Smooth muscle cell (in vitro differentiated cells): ENCODE measurements at regions not wholly inside any gene's neighbourhood (a gene's known extent, or its start where the extent isn't known, plus 50 kb on each side); places are given as distances from the start of the nearest gene placed in this dataset.

Source experiments
- DNase-seq: peaks from one replicate; lab custom pipeline; 2025; ENCODE audit not compliant: unreplicated experiment; lab: John Stamatoyannopoulos, UW
- H2AFZ ChIP-seq: fragments of 200-600 bp; sonication (generic); 2 replicates; pipeline ENCODE4 v1.6.0; 2016; ENCODE audit warnings: antibody characterized with exemption, low read depth, mild to moderate bottlenecking
- H3F3A ChIP-seq: fragments of 200-600 bp; sonication (generic); 2 replicates; pipeline ENCODE4 v1.6.0; 2017; ENCODE audit warnings: antibody characterized with exemption, low read depth
- H3K27ac ChIP-seq: fragments of 200-600 bp; sonication (generic); 2 replicates; pipeline ENCODE4 v1.5.1; 2016; ENCODE audit warnings: low read depth, mild to moderate bottlenecking
- H3K27me3 ChIP-seq: fragments of 200-600 bp; sonication (generic); 2 replicates; pipeline ENCODE4 v1.6.1; 2016; ENCODE audit warnings: low read depth, mild to moderate bottlenecking
- H3K36me3 ChIP-seq: fragments of 200-600 bp; sonication (generic); 2 replicates; pipeline ENCODE4 v1.5.1; 2016; ENCODE audit warnings: low read depth
- H3K4me1 ChIP-seq: fragments of 200-600 bp; sonication (generic); 2 replicates; pipeline ENCODE4 v1.5.1; 2016; ENCODE audit warnings: low read depth
- H3K4me2 ChIP-seq: fragments of 200-600 bp; sonication (generic); 2 replicates; pipeline ENCODE4 v1.6.0; 2016; ENCODE audit warnings: mild to moderate bottlenecking
- H3K4me3 ChIP-seq: fragments of 200-600 bp; sonication (generic); 2 replicates; pipeline ENCODE4 v1.5.1; 2016; ENCODE audit warnings: mild to moderate bottlenecking
- H3K79me2 ChIP-seq: fragments of 200-600 bp; sonication (generic); 2 replicates; pipeline ENCODE4 v1.6.0; 2016; ENCODE audit warnings: low read depth, mild to moderate bottlenecking
- H3K9ac ChIP-seq: fragments of 200-600 bp; sonication (generic); 2 replicates; pipeline ENCODE4 v1.6.0; 2016; ENCODE audit warnings: low read depth
- H3K9me3 ChIP-seq: fragments of 200-600 bp; sonication (generic); replicated peaks from 2 replicates; pipeline ENCODE4 v1.5.1; 2016; ENCODE audit warnings: low read depth
- H4K20me1 ChIP-seq: fragments of 200-600 bp; sonication (generic); 2 replicates; pipeline ENCODE4 v1.6.0; 2016; ENCODE audit warnings: low read depth
- CTCF ChIP-seq: fragments of 200-600 bp; sonication (generic); IDR thresholded peaks from 2 replicates; pipeline ENCODE4 v1.5.1; 2017; ENCODE audit warnings: borderline replicate concordance, mild to moderate bottlenecking, antibody characterized with exemption; ENCODE audit not compliant: insufficient read depth, poor library complexity, severe bottlenecking
- WGBS: methylation state at CpG from one replicate; pipeline ENCODE4 v1.1.7; 2016; ENCODE audit warnings: low lambda C conversion rate; 5-methylcytosine and 5-hydroxymethylcytosine counted together

- Histone ChIP-seq H3K27ac (no peak overlapping the region), H3F3A (no peaks in the 10 kb centered on the region), H3K4me2 (no peak overlapping the region), H3K4me1 (peaks cover 4% of the 10 kb centered on the region), H3K9me3 (no peaks in the 10 kb centered on the region), H4K20me1 (no peaks in the 10 kb centered on the region), H3K36me3 (no peaks in the 10 kb centered on the region), H3K79me2 (no peaks in the 10 kb centered on the region), H3K4me3 (no peak overlapping the region), H3K9ac (no peak overlapping the region), H3K27me3 (no peaks in the 10 kb centered on the region), H2AFZ (no peak overlapping the region)
- WGBS: 89% methylated on average over 10 of the region's 10 CpGs
- DNase-seq: no peak
- TF ChIP-seq CTCF: no peak
These were observed 261.0 kb downstream of the TLE3 start for GRCh38 chr15:69836526-69837230.

GRCh38 chr15:69838338-69838737 lies 259.4 kb downstream of the TLE3 start:
- Histone ChIP-seq H4K20me1 (no peaks in the 10 kb centered on the region), H3K27ac (no peak overlapping the region), H3K9me3 (no peaks in the 10 kb centered on the region), H3K36me3 (no peaks in the 10 kb centered on the region), H3K4me2 (no peak overlapping the region), H3F3A (no peaks in the 10 kb centered on the region), H3K4me3 (no peak overlapping the region), H3K79me2 (no peaks in the 10 kb centered on the region), H3K9ac (no peak overlapping the region), H3K4me1 (peaks cover 4% of the 10 kb centered on the region), H2AFZ (no peak overlapping the region), H3K27me3 (no peaks in the 10 kb centered on the region)
- no peak for DNase-seq
- 78% methylated on average over 1 of the region's 1 CpG for WGBS
- no peak for TF ChIP-seq CTCF

- no peak overlapping the region for H3K4me2 ChIP-seq
- H3K4me1 ChIP-seq: peaks cover 4% of the 10 kb centered on the region
- no peaks in the 10 kb centered on the region for H3K79me2 ChIP-seq
- H3K27ac ChIP-seq: no peak overlapping the region
- 94% methylated on average over 2 of the region's 2 CpGs for WGBS
- TF ChIP-seq CTCF: no peak
- no peaks in the 10 kb centered on the region for H3K9me3 ChIP-seq
- H3K36me3 ChIP-seq: no peaks in the 10 kb centered on the region
- DNase-seq: no peak
- no peak overlapping the region for H3K9ac ChIP-seq
- H4K20me1 ChIP-seq: no peaks in the 10 kb centered on the region
- no peaks in the 10 kb centered on the region for H3F3A ChIP-seq
- no peak overlapping the region for H3K4me3 ChIP-seq
- H3K27me3 ChIP-seq: no peaks in the 10 kb centered on the region
- no peak overlapping the region for H2AFZ ChIP-seq
These were observed 258.7 kb downstream of the TLE3 start for GRCh38 chr15:69838994-69839393.
